Sigmoid colon (tissue), 4 donors: ENCODE measurements at regions not wholly inside any gene's neighbourhood (a gene's known extent, or its start where the extent isn't known, plus 50 kb on each side); places are given as distances from the start of the nearest gene placed in this dataset.

ENCODE experiments used
- CTCF ChIP-seq, 4 experiments: fragments of 450-650 bp in 3 of 4; fragments of 200-600 bp in 1 of 4; IDR thresholded peaks; one replicate each; pipeline ENCODE4 v1.5.1; 2016 to 2019; ENCODE audit warnings: antibody characterized with exemption in 4 of 4, mild to moderate bottlenecking in 3 of 4, moderate library complexity in 2 of 4
- EP300 ChIP-seq, 4 donors: sonication (generic); formaldehyde crosslinking; IDR thresholded peaks; one replicate each; pipeline ENCODE4 v1.6.1; 2017; ENCODE audit warnings: antibody characterized with exemption in 4 of 4
- POLR2A ChIP-seq, 2 donors: fragments of 450-650 bp; IDR thresholded peaks; one replicate each; pipeline ENCODE4 v1.6.1; 2016; ENCODE audit warnings: antibody characterized with exemption in 2 of 2, mild to moderate bottlenecking in 2 of 2, moderate library complexity in 2 of 2
- POLR2AphosphoS5 ChIP-seq, 4 donors: sonication (generic); formaldehyde crosslinking; IDR thresholded peaks; one replicate each; pipeline ENCODE4 v1.6.1; 2017; ENCODE audit warnings: antibody characterized with exemption in 4 of 4

- TF ChIP-seq CTCF (IDR thresholded peaks at IDR 0.05) (no peak), POLR2AphosphoS5 (IDR thresholded peaks at IDR 0.05) (no peak), POLR2A (IDR thresholded peaks at IDR 0.05) (no peak), EP300 (IDR thresholded peaks at IDR 0.05) (no peak)
These were observed 367.8 kb upstream of the RIOK2 start for GRCh38 chr5:97550818-97551217.
